GM12873 (cell line): ENCODE measurements at regions not wholly inside any gene's neighbourhood (a gene's known extent, or its start where the extent isn't known, plus 50 kb on each side); places are given as distances from the start of the nearest gene placed in this dataset.

Experiments used
- TF ChIP-seq, protein P1 (sequence below): IDR thresholded peaks from 2 replicates; pipeline ENCODE4 v1.5.1; 2012; ENCODE audit warnings: low read depth, mild to moderate bottlenecking, moderate library complexity, low read length, control low read depth; ENCODE audit not compliant: insufficient read depth; ENCODE audit errors: missing control alignments

DNA sequence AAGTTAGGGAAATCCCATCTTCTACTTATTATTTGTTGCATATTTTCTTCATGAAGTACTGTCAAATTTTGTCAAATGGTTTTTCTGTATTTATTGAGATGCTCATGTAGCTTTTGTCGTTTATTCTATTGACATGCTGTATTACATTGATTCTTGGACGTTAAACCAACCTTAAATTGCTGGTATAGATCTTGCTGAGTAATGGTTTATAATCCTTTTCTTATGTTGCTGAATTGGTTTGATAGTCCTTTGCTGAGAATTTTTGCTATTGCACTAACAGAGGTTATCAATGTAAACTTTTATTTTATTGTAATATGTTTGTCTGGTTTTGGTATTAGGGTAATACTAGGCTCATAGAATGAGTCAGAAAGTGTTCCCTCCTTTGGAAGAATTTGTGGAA, 54.3 kb upstream of the COL6A5 start:
- TF ChIP-seq, protein P1, sequence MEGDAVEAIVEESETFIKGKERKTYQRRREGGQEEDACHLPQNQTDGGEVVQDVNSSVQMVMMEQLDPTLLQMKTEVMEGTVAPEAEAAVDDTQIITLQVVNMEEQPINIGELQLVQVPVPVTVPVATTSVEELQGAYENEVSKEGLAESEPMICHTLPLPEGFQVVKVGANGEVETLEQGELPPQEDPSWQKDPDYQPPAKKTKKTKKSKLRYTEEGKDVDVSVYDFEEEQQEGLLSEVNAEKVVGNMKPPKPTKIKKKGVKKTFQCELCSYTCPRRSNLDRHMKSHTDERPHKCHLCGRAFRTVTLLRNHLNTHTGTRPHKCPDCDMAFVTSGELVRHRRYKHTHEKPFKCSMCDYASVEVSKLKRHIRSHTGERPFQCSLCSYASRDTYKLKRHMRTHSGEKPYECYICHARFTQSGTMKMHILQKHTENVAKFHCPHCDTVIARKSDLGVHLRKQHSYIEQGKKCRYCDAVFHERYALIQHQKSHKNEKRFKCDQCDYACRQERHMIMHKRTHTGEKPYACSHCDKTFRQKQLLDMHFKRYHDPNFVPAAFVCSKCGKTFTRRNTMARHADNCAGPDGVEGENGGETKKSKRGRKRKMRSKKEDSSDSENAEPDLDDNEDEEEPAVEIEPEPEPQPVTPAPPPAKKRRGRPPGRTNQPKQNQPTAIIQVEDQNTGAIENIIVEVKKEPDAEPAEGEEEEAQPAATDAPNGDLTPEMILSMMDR: no peak

DNA sequence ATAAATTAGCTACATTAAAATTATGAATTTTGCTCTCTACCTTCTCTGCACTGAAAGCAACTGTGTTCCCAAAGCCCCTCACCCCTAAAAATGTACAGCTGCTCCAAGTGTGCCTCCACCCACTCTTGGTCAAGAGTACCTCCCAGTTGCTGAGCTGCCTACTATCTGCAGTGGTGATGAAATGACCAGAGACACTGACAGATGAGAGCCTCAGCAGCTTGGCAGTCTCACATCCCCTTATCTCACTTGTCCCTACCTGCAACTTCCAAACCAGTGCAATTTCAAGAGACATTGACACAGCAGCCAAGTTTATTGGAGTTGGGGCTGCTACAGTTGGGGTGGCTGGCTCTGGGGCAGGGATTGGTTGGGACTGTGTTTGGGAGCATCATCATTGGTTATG, 52.2 kb upstream of the COL6A5 start:
- TF ChIP-seq, protein P1: no peak
